ENCODE measurements at regions not wholly inside any gene's neighbourhood (a gene's known extent, or its start where the extent isn't known, plus 50 kb on each side); places are given as distances from the start of the nearest gene placed in this dataset.

DNA sequence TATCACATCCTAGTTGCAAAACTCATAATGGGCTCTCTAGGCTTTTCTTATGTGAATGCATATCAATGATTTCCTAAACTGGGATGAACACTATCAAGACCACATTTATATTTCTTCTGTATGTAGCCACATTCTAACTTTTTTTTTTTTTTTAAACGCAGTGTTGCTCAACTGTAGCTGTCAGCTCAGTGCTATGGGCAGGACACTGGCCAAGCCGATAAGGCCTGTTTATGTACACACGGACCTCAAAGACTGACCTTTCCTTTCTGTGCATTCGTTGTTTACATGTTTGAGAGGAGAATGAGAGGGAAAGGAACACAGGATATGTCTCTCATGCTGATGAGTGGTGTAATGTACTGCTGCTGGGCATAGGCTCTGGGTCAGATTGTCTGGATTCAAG, 75.1 kb upstream of the B3GAT2 start:
- TF ChIP-seq ARNT (IDR thresholded peaks at IDR 0.05) (no peak), BHLHE40 (IDR thresholded peaks at IDR 0.05; ENCODE audit: borderline replicate concordance) (no peak), SP1 (IDR thresholded peaks at IDR 0.05) (no peak)
- TF ChIP-seq, protein P1, sequence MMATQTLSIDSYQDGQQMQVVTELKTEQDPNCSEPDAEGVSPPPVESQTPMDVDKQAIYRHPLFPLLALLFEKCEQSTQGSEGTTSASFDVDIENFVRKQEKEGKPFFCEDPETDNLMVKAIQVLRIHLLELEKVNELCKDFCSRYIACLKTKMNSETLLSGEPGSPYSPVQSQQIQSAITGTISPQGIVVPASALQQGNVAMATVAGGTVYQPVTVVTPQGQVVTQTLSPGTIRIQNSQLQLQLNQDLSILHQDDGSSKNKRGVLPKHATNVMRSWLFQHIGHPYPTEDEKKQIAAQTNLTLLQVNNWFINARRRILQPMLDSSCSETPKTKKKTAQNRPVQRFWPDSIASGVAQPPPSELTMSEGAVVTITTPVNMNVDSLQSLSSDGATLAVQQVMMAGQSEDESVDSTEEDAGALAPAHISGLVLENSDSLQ (IDR thresholded peaks at IDR 0.05) = no peak
